H1 (cell line): ENCODE measurements at regions not wholly inside any gene's neighbourhood (a gene's known extent, or its start where the extent isn't known, plus 50 kb on each side); places are given as distances from the start of the nearest gene placed in this dataset.

ENCODE experiments used
- BRCA1 ChIP-seq: IDR thresholded peaks from 2 replicates; pipeline ENCODE4 v1.6.1; 2012; ENCODE audit warnings: low read depth, low read length, improper control_type of control experiment
- EZH2 ChIP-seq: fragments of 200-600 bp; sonication (generic); IDR thresholded peaks from 2 replicates; pipeline ENCODE4 v1.7.1; 2012; ENCODE audit warnings: low read depth, mild to moderate bottlenecking, moderate library complexity, low read length, inconsistent platforms; ENCODE audit not compliant: severe bottlenecking
- NRF1 ChIP-seq: IDR thresholded peaks from 2 replicates; pipeline ENCODE4 v1.6.1; 2011; ENCODE audit warnings: mild to moderate bottlenecking, low read depth, low read length, improper control_type of control experiment
- TBP ChIP-seq: IDR thresholded peaks from 2 replicates; pipeline ENCODE4 v1.6.1; 2011; ENCODE audit warnings: low read depth, low read length, improper control_type of control experiment

GRCh38 chr1:238675221-238675620 is 711.1 kb upstream of the CHRM3 start (continued):
- no peak for TF ChIP-seq EZH2
- no peak for TF ChIP-seq TBP
- no peak for TF ChIP-seq NRF1
- no peak for TF ChIP-seq BRCA1
